HG03045 (cell line): ENCODE measurements at regions not wholly inside any gene's neighbourhood (a gene's known extent, or its start where the extent isn't known, plus 50 kb on each side); places are given as distances from the start of the nearest gene placed in this dataset.
"Not testable (repeated sequence)": the region's sequence is repeated elsewhere in the genome, so short reads cannot be mapped to it uniquely, and the experiment has no call there.

ENCODE experiments used
- ATAC-seq: cut with Tn5 transposase; IDR thresholded peaks from one replicate; pipeline ENCODE4 v1.9.1; 2021; ENCODE audit warnings: mild to moderate bottlenecking, moderate library complexity; ENCODE audit not compliant: unreplicated experiment

- ATAC-seq, result no peak
Observed at GRCh38 chr2:234577191-234577590, 80.3 kb upstream of the ARL4C start.

GRCh38 chr2:234571620-234572407 lies 74.9 kb upstream of the ARL4C start:
- ATAC-seq, result no peak

GRCh38 chr2:234570476-234570875 lies 73.6 kb upstream of the ARL4C start:
- no peak for ATAC-seq

- ATAC-seq, result no peak
Observed at GRCh38 chr2:234569776-234570430, 73.0 kb upstream of the ARL4C start.

- no peak for ATAC-seq
Observed at GRCh38 chr2:234566622-234567021, 69.7 kb upstream of the ARL4C start.

- ATAC-seq, result no peak
Observed at GRCh38 chr2:234565842-234566619, 69.2 kb upstream of the ARL4C start.

- ATAC-seq, result no peak
Observed at GRCh38 chr2:234565201-234565600, 68.3 kb upstream of the ARL4C start.

- no peak for ATAC-seq
Observed at GRCh38 chr2:234564699-234565098, 67.8 kb upstream of the ARL4C start.

- ATAC-seq, result no peak
Observed at GRCh38 chr2:234559609-234560008, 62.7 kb upstream of the ARL4C start.

GRCh38 chr2:234558642-234559041 lies 61.8 kb upstream of the ARL4C start:
- ATAC-seq, result no peak

GRCh38 chr2:234556848-234557573 lies 60.1 kb upstream of the ARL4C start:
- ATAC-seq, result no peak

- no peak for ATAC-seq
Observed at GRCh38 chr2:234555616-234556249, 58.9 kb upstream of the ARL4C start.

GRCh38 chr2:234555161-234555560 lies 58.3 kb upstream of the ARL4C start:
- ATAC-seq, result no peak

- not testable (repeated sequence) for ATAC-seq
Observed at GRCh38 chr2:234553223-234553622, 56.3 kb upstream of the ARL4C start.

- peak; percentile 53 for ATAC-seq
Observed at GRCh38 chr2:234550511-234551107, 53.7 kb upstream of the ARL4C start.

- no peak for ATAC-seq
Observed at GRCh38 chr2:234550056-234550455, 53.2 kb upstream of the ARL4C start.

GRCh38 chr2:234548695-234549420 lies 52.0 kb upstream of the ARL4C start:
- no peak for ATAC-seq

- ATAC-seq, result no peak
Observed at GRCh38 chr2:234546770-234547169, 49.9 kb upstream of the ARL4C start.
